ENCODE measurements at regions not wholly inside any gene's neighbourhood (a gene's known extent, or its start where the extent isn't known, plus 50 kb on each side); places are given as distances from the start of the nearest gene placed in this dataset.

GRCh38 chr1:219399446-219399845, 213.5 kb downstream of the ZC3H11B start:
- Histone ChIP-seq H3K23ac (ENCODE audit: insufficient read length) (no peak overlapping the region), H3K9ac (replicated peaks in 1 of 4; ENCODE audit: extremely low read depth in 1 of 4, low read depth in 3 of 4, low read length in 3 of 4) (no peak overlapping the region), H2BK120ac (replicated peaks; ENCODE audit: low read depth, low read length) (no peak overlapping the region), H3K36me3 (ENCODE audit: control insufficient read depth in 2 of 4, insufficient read depth in 4 of 4, low read length in 3 of 4) (no peaks in the 10 kb centered on the region), H4K91ac (replicated peaks; ENCODE audit: insufficient read length, low read length) (no peak overlapping the region), H2BK15ac (ENCODE audit: low read length) (no peak overlapping the region), H3K4ac (replicated peaks; ENCODE audit: insufficient read length, low read depth, low read length) (no peak overlapping the region), H4K20me1 (replicated peaks in 1 of 2; ENCODE audit: control insufficient read depth in 1 of 2, insufficient read depth in 2 of 2, low read length in 2 of 2) (no peaks in the 10 kb centered on the region), H2BK5ac (ENCODE audit: low read depth, low read length) (no peak overlapping the region), H4K8ac (ENCODE audit: extremely low read depth, insufficient read depth, low read length) (no peak overlapping the region), H3K18ac (ENCODE audit: extremely low read depth, low read length) (no peak overlapping the region), H3K56ac (replicated peaks; ENCODE audit: insufficient read length, low read depth, low read length) (no peak overlapping the region), H3K27me3 (replicated peaks in 1 of 4; ENCODE audit: control insufficient read depth in 3 of 4, extremely low read depth in 1 of 4, insufficient read depth in 3 of 4, low read length in 3 of 4) (no peaks in the 10 kb centered on the region), H3K27ac (ENCODE audit: low read depth, low read length) (no peak overlapping the region), H2AK5ac (ENCODE audit: low read depth, low read length) (no peak overlapping the region), H3K23me2 (ENCODE audit: low read depth, low read length) (no peaks in the 10 kb centered on the region), H3K4me1 (replicated peaks in 1 of 4; ENCODE audit: control insufficient read depth in 3 of 4, insufficient read depth in 4 of 4, low read length in 3 of 4) (no peaks in the 10 kb centered on the region; a peak in 1 of 7 replicates), H3K14ac (ENCODE audit: insufficient read length) (no peak overlapping the region), H2BK12ac (ENCODE audit: low read depth, low read length) (no peak overlapping the region), H3K4me3 (ENCODE audit: extremely low read depth in 1 of 4, insufficient read depth in 2 of 4, low read depth in 3 of 4, low read length in 4 of 4) (no peak overlapping the region), H2BK20ac (ENCODE audit: low read length) (no peak overlapping the region), H3K79me2 (ENCODE audit: control insufficient read depth in 1 of 2, insufficient read depth in 2 of 2, low read length in 2 of 2) (no peaks in the 10 kb centered on the region), H2AFZ (ENCODE audit: low read length) (no peak overlapping the region), H3K4me2 (ENCODE audit: insufficient read depth in 1 of 2, low read depth in 2 of 2, low read length in 2 of 2) (no peak overlapping the region), H4K5ac (ENCODE audit: insufficient read length, low read depth, low read length) (no peak overlapping the region), H3K79me1 (ENCODE audit: low read depth, low read length) (no peaks in the 10 kb centered on the region), H3K9me3 (ENCODE audit: insufficient read depth in 2 of 2, low read depth in 1 of 2, low read length in 1 of 2) (no peaks in the 10 kb centered on the region)
- WGBS, 2 experiments (ENCODE audit: extremely low coverage in 1 of 2, insufficient coverage in 1 of 2, insufficient read length in 1 of 2, insufficient replicate concordance in 2 of 2, low coverage in 1 of 2, low lambda C conversion rate in 2 of 2, missing lambda C conversion rate in 1 of 2) = 84% methylated on average over 5 of the region's 5 CpGs; no CpG with 5 or more reads in 1 of the 2 experiments
- CTCF ChIA-PET (ENCODE audit: partially characterized antibody) = interaction anchor here (1.0 to 4.9 kb wide), 3 partner anchors 9 to 168 kb away, joined by 4 to 16 read pairs (median 5); no protein-coding TSS in a partner anchor
- FAIRE-seq (no peak), DNase-seq (ENCODE audit: low read depth in 1 of 2, low spot score in 2 of 2) (no peak)
- POLR2A ChIA-PET (ENCODE audit: partially characterized antibody) = no interaction called here
- TF ChIP-seq HDAC6 (IDR thresholded peaks at IDR 0.05; ENCODE audit: low read depth, low read length) (no peak), NANOG (IDR thresholded peaks at IDR 0.05; ENCODE audit: insufficient read depth, low read depth, low read length, poor library complexity, severe bottlenecking) (no peak), USF2 (IDR thresholded peaks at IDR 0.05; ENCODE audit: low read length) (no peak), KDM4A (IDR thresholded peaks at IDR 0.05; ENCODE audit: low read depth, low read length, severe bottlenecking) (no peak), RNF2 (IDR thresholded peaks at IDR 0.05; ENCODE audit: borderline replicate concordance, low read depth, low read length, missing control alignments, poor library complexity, severe bottlenecking) (no peak), CEBPB (IDR thresholded peaks at IDR 0.05; ENCODE audit: low read depth, low read length) (no peak), KDM1A (IDR thresholded peaks at IDR 0.05; ENCODE audit: borderline replicate concordance, low read length) (no peak), NRF1 (IDR thresholded peaks at IDR 0.05; ENCODE audit: low read depth, low read length) (no peak), RAD21 (IDR thresholded peaks at IDR 0.05 in 1 of 2, conservative IDR thresholded peaks at IDR 0.05 in 1 of 2; ENCODE audit: low read depth in 2 of 2, low read length in 2 of 2) (no peak), SUZ12 (IDR thresholded peaks at IDR 0.05; ENCODE audit: low read length) (no peak), E2F6 (IDR thresholded peaks at IDR 0.05) (no peak)
